SK-N-DZ (cell line): ENCODE measurements at regions not wholly inside any gene's neighbourhood (a gene's known extent, or its start where the extent isn't known, plus 50 kb on each side); places are given as distances from the start of the nearest gene placed in this dataset.
"Not testable (repeated sequence)": the region's sequence is repeated elsewhere in the genome, so short reads cannot be mapped to it uniquely, and the experiment has no call there.

Experiments
- DNase-seq: peaks from one replicate; pipeline ENCODE4 v3.0.0-alpha.2; 2015; ENCODE audit warnings: low spot score

GRCh38 chr14:83164016-83164415 is 1630.4 kb upstream of the SEL1L start:
- DNase-seq = no peak

DNA sequence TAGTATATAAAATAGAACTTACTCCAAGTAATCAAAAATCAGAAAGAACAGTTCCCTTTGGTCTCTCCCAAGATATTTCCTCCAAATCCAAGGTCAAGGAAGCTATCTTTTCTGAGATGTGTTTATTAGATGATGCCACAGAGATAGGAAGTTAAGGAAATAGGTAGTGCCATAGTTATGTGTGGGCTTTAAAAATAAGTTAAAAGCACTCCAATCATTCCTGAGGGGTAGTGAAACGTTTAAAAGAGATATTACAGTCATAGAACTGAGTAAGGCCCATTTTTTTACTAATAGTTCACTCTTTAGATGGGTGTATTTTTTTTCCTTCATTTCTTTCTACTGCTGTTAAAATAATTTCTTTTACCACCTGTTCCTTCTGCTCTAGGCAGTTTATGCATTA is 1630.9 kb upstream of the SEL1L start:
- no peak for DNase-seq

DNA sequence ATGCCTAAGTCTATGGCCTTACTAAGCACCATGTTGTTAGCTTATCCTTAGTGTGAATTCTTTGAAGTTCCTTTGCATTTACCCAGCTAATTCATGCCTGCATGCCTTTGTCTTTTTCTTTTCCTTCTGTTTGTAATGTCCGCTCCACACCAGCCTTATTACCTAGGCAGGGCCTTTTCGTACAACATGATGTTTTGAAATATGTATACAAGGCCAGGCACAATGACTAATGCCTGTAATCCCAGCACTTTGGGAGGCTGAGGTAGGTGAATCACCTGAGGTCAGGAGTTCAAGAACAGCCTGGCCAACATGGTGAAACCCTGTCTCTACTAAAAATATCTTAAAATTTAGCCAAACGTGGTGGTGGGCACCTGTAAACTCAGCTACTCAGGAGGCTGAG is 1636.5 kb upstream of the SEL1L start:
- no peak for DNase-seq

DNA sequence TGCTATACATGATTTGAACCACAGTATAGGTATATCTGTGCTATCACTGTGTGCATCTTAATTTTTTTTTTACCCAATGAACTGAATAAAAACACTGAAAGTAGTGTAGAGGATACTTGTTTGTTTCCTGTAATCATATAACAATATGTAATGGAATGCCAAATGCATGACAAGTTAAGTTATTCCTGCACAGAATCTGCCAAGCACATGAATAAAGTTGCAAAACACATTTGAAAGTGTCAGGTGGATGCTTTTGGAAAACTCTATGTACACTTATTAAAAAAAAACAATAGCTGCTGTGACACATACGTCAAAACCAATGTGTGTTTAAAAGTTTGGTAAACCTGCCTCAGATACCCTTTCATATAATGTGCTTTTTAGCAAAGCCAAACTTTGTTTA is 1638.1 kb upstream of the SEL1L start:
- DNase-seq = no peak

- DNase-seq = no peak
These were observed 1638.7 kb upstream of the SEL1L start for GRCh38 chr14:83172363-83172762.

GRCh38 chr14:83173687-83174086 is 1640.0 kb upstream of the SEL1L start:
- no peak for DNase-seq

GRCh38 chr14:83184531-83184930 is 1650.9 kb upstream of the SEL1L start:
- no peak for DNase-seq

- DNase-seq = not testable (repeated sequence)
These were observed 1654.7 kb upstream of the SEL1L start for GRCh38 chr14:83188311-83188710.

GRCh38 chr14:83196236-83196635 is 1662.6 kb upstream of the SEL1L start:
- DNase-seq = no peak

- no peak for DNase-seq
These were observed 1663.6 kb upstream of the SEL1L start for GRCh38 chr14:83197271-83197670.

DNA sequence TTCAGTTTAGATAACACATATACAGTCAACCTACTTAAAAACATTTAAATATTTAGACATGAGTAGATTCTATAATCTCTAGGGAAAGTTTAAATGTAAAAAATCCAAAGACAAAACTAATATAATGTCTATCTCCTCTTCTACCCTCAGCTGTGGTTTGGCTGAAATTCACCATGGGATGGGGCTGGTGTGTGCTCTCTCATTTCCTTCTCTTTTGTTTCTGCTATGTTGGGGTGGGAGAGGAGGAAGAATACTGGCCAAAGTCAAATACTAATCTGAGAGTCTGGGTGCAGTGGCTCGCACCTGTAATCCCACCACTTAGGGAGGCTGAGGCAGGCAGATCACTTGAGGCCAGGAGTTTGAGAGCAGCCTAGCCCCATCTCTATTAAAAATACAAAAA is 1673.9 kb upstream of the SEL1L start:
- DNase-seq = no peak

DNA sequence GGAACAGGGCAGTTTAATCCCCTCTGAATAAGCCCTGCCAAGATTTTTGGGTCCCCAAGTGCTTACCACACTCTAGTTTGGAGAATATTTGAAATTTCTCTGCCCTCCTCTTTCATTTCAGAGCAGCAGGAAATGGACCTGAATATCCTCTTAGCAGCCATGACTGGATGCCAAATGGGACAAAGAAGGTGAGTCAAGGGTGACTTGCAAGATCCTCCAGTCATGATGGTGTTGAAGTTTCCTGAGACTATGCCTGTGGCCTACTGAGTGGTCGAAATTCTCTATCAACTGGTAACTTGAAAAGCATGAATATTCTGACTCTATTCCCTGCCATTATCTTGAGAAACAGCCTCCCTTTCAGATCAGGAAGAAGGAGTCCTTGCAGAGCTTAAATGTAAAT is 1674.7 kb upstream of the SEL1L start:
- DNase-seq = no peak

- DNase-seq = no peak
These were observed 1683.8 kb upstream of the SEL1L start for GRCh38 chr14:83217492-83217891.

GRCh38 chr14:83247924-83248639 is 1714.4 kb upstream of the SEL1L start:
- DNase-seq = no peak

DNA sequence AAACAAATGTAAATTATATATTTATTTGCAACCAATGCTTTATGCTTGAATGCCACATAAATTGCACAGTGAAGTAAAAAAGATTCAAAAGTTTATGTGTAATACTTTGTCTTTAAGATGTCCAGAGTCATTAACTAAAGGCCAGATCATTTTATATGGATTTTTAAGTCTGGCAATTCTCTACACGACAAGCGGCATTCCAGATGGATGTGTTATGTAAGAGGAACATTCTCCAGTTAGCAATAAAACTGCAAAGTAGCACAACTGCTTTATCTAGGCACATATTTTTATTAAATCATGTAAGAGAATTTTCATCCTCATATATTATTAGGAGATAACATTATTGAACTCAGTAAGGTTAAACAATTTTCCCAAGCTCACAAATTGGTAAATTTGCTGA is 1717.7 kb upstream of the SEL1L start:
- peak; percentile 4 for DNase-seq

GRCh38 chr14:83253870-83254269 is 1720.2 kb upstream of the SEL1L start:
- no peak for DNase-seq

DNA sequence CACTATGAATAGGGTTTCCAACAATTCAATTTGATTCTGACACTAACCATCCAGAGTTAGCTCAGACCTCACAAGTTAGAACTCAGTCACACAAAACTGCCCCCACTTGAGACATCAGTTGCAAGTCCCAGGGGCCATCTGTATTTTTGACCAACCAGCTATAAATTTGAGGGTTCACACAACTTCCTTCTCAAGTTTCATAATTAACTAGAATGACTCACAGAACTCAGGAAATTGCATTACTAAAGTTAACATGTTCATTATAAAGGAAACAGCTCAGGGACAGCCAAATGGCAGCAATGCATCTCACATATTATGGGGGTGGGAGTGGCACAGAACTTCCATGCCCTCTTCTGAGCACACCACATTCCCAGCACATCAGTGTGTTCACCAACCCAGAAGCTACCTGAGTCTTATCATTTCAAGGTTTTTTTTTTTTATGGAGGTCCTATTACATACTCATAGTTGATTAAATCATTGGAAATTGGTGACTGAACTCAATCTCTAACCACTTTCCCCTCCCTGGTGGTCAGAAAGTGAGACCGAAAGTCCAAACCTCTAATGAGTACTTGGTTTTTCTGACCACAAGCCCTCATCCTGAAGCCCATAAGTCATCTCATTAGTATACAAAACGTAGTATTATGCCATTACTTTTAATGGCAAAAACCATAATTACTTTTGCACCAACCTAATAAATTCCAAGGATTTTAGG is 1721.5 kb upstream of the SEL1L start:
- peak; percentile 4 for DNase-seq

- DNase-seq = no peak
These were observed 1722.1 kb upstream of the SEL1L start for GRCh38 chr14:83255727-83256090.

DNA sequence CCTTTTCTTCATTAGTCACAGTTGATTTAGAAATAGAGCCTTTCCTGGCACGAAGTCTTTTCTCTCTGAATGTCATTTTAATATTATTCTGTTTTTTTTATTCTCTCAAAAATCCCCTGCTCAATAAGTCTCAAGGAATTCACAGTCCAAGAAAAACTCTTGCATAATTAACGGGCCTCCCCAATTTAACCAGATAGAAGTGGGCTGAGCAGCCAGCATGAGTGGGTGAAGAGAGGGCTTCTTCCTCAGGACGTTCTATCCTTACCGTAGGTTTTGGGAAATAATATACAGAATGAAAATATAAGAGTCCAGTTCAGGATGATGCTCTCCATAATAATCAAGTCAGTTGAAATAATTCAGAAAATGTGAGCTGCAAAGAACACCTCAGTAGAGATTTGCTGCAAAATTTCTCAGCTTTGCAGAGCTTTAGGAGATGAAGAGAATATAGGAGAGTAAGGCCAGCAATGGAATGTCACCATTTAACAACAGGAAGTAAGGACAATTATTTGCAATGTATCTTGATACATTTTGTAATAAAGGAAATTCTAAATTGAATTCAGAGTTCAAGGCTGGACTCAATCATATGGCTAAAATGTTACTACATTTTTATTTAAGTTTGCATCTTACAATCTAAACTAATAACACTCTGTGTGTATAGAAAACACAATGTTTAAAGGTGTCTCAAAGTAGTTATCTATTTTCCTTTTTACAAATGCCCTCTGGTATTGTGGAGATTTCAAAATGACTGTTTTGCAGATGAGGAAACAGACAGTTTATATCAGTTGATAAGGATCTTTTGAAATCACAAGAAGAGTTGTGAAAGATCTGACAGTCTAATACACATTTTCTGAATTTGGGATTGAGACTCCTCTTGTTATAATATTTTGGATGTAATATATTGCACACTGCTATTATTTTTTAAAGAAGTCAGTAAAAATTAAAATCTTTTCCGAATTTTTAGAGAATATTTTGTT is 1724.1 kb upstream of the SEL1L start:
- no peak for DNase-seq

DNA sequence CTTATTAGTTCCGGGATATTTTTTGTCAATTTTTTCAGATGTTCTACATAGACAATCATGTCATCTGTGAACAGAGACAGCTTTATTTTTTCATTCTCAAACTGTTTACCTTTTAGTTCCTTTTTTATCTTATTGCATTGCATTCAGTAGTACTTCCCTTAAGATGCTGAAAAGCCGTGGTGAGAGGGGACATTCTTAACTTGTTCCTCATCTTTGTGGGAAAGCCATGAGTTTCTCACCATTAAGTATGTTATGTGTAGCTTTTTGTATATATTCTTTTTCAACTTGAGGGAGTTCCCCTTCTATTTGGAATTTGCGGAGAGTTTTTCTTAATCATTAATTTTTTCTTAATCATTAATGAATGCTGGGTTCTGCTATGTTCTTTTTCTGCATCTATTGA is 1727.1 kb upstream of the SEL1L start:
- no peak for DNase-seq

GRCh38 chr14:83269583-83269982 is 1735.9 kb upstream of the SEL1L start:
- DNase-seq = no peak

- no peak for DNase-seq
These were observed 1738.0 kb upstream of the SEL1L start for GRCh38 chr14:83271663-83272062.
